Heart right ventricle (tissue), 16 donors: ENCODE measurements at regions not wholly inside any gene's neighbourhood (a gene's known extent, or its start where the extent isn't known, plus 50 kb on each side); places are given as distances from the start of the nearest gene placed in this dataset.

ENCODE experiments used
- ATAC-seq, 8 donors: fragments of 200-7000 bp; cut with Tn5 transposase; one replicate each; pipeline ENCODE4 v1.9.1; 2020; ENCODE audit warnings: mild to moderate bottlenecking in 8 of 8, moderate library complexity in 8 of 8, moderate number of reproducible peaks in 1 of 8
- DNase-seq, 2 donors: peaks; one replicate each; pipeline ENCODE4 v3.0.0-alpha.2; 2020
- H3K27ac ChIP-seq, 10 donors: fragments of 200-600 bp; sonication (generic) in 2 of 10; one replicate each; pipeline versions ENCODE4 v1.5.0 to v1.8.0; 2020 to 2022; ENCODE audit warnings: mild to moderate bottlenecking in 3 of 10
- H3K27me3 ChIP-seq, 7 donors: fragments of 200-600 bp; one replicate each; pipeline ENCODE4 v1.8.0; 2021 to 2022; ENCODE audit warnings: mild to moderate bottlenecking in 2 of 7
- H3K36me3 ChIP-seq, 9 donors: fragments of 200-600 bp; sonication (generic) in 1 of 9; one replicate each; pipeline versions ENCODE4 v1.5.0 to v1.8.0; 2020 to 2022; ENCODE audit warnings: mild to moderate bottlenecking in 2 of 9
- H3K4me1 ChIP-seq, 9 donors: fragments of 200-600 bp; sonication (generic) in 1 of 9; one replicate each; pipeline versions ENCODE4 v1.5.0 to v1.8.0; 2020 to 2022; ENCODE audit warnings: mild to moderate bottlenecking in 4 of 9
- H3K4me3 ChIP-seq, 10 donors: fragments of 200-600 bp; sonication (generic) in 2 of 10; one replicate each; pipeline versions ENCODE4 v1.5.0 to v1.8.0; 2020 to 2022; ENCODE audit warnings: mild to moderate bottlenecking in 7 of 10, moderate library complexity in 2 of 10
- H3K9me3 ChIP-seq, 11 donors: fragments of 200-600 bp in 10 of 11; sonication (generic) in 2 of 11; one replicate each; pipeline versions ENCODE4 v1.5.0 to v1.8.0; 2013 to 2022; ENCODE audit warnings: mild to moderate bottlenecking in 2 of 11, control low read depth in 1 of 11, moderate library complexity in 1 of 11
- CTCF ChIP-seq, 9 donors: fragments of 200-600 bp; sonication (generic) in 2 of 9; IDR thresholded peaks; one replicate each; pipeline versions ENCODE4 v1.5.0 to v1.8.0; 2021 to 2022; ENCODE audit warnings: antibody characterized with exemption in 9 of 9, mild to moderate bottlenecking in 5 of 9, moderate library complexity in 1 of 9
- WGBS, 2 donors: extraction: QIAGEN DNeasy Blood & Tissue Kit; methylation state at CpG; one replicate each; pipeline ENCODE4 v1.1.7; 2013; ENCODE audit warnings: inconsistent platforms in 1 of 2; 5-methylcytosine and 5-hydroxymethylcytosine counted together
- intact Hi-C, 10 donors: fragments of 100-400 bp; cut with DNase I; formaldehyde crosslinking; loops; one replicate each; pipeline versions ENCODE4 v1.11.1 to v1.14.2; 2022
- donor health status: Arrhythmogenic right ventricular cardiomyopathy.
- donor health status: ischemic (EF 13 %, LVEDD 7.1; RV severe dilation, severe dysfunction).
- donor health status: healthy with polysubstance abuse.
- donor health status: DM: no; HTN: yes; CAD: no.
- donor health status: DM: no; HTN: no; CAD: no.
- donor health status: ischemic (EF 25% LVEDD 6.9; RV normal size, moderate dysfunction).
- donor health status: ischemic (EF 25% LVEDD 5.7; RV mildly dilated, moderate dysfunction).
- donor health status: healthy.
- donor health status: DM: yes; HTN: yes; CAD: no.
- donor health status: Ischemic cardiomyopathy.
- donor health status: ischemic (EF 35%, LVEDD 5.7; RV mildly dilated, moderate dysfunction).
- donor health status: nonischemic (EF 11% LVEDD 7.7; RV severe dilation, severe dysfunction).
- donor health status: DM: yes; HTN: yes; CAD: no.
- donor health status: PGD.
- donor health status: ischemic (EF 29% LVEDD 5.4; RV normal size, mild dysfunction).
- donor health status: nonischemic (EF 23%, LVEDD 6.1; RV moderate dilation, normal function).

- peaks cover 0 to 23% (median 2%) of the 10 kb centered on the region in 11 donors for H3K9me3 ChIP-seq
- no peak overlapping the region for H3K4me3 ChIP-seq
- 55 to 61% methylated on average over 2 of the region's 2 CpGs for WGBS, 2 donors
- intact Hi-C loops: no loop called here
- TF ChIP-seq CTCF (IDR thresholded peaks at IDR 0.05): no peak
- DNase-seq: no peak
- no peaks in the 10 kb centered on the region for H3K4me1 ChIP-seq
- no peak for ATAC-seq
- H3K27me3 ChIP-seq: no peaks in the 10 kb centered on the region
- no peak overlapping the region for H3K27ac ChIP-seq
- no peaks in the 10 kb centered on the region for H3K36me3 ChIP-seq
These were observed 1953.4 kb upstream of the LRRTM1 start for GRCh38 chr2:82257796-82258555.

GRCh38 chr2:82256983-82257632 is 1952.6 kb upstream of the LRRTM1 start:
- no peak for TF ChIP-seq CTCF (IDR thresholded peaks at IDR 0.05)
- H3K27ac ChIP-seq: no peak overlapping the region

DNA sequence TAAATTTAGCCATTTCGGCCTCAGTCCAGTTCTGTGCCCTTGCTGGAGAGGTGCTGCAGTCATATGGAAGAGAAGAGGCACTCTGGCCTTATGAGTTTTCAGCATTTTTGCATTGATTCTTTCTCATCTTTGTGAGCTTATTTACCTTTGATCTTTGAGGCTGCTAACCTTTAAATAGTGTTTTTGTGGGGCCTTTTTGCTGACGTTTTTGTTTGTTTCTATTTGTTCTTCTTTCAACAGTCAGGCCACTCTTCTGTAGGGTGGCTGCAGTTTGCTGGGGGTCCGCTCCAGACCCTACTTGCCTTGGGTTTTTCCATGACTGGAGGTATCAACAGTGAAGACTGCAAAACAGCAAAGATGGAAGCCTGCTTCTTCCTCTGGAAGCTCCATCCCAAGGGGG is 1951.7 kb upstream of the LRRTM1 start:
- Histone ChIP-seq H3K4me3 (no peak overlapping the region), H3K4me1 (no peaks in the 10 kb centered on the region), H3K9me3 (peaks cover 0 to 39% (median 2%) of the 10 kb centered on the region in 11 donors), H3K36me3 (no peaks in the 10 kb centered on the region), H3K27ac (no peak overlapping the region), H3K27me3 (no peaks in the 10 kb centered on the region)
- no peak for ATAC-seq
- intact Hi-C loops: no loop called here
- TF ChIP-seq CTCF (IDR thresholded peaks at IDR 0.05): no peak
- 80 to 88% methylated on average over 3 of the region's 3 CpGs for WGBS, 2 donors
- DNase-seq: no peak

More at GRCh38 chr2:82256983-82257632, 1952.6 kb upstream of the LRRTM1 start:
- Histone ChIP-seq H3K36me3 (no peaks in the 10 kb centered on the region), H3K27me3 (no peaks in the 10 kb centered on the region), H3K4me1 (no peaks in the 10 kb centered on the region), H3K9me3 (peaks cover 0 to 31% (median 2%) of the 10 kb centered on the region in 11 donors), H3K4me3 (no peak overlapping the region)
- DNase-seq: no peak
- ATAC-seq: peak in 4 of 8 donors; percentile 49 to 86 (median 58)
- intact Hi-C loops: no loop called here
- WGBS, 2 donors: 84 to 91% methylated on average over 11 of the region's 11 CpGs

GRCh38 chr2:82254728-82255127 is 1950.2 kb upstream of the LRRTM1 start:
- no peak for TF ChIP-seq CTCF (IDR thresholded peaks at IDR 0.05)
- DNase-seq (no peak), ATAC-seq (no peak)
- Histone ChIP-seq H3K4me3 (no peak overlapping the region), H3K27me3 (no peaks in the 10 kb centered on the region), H3K27ac (no peak overlapping the region), H3K4me1 (no peaks in the 10 kb centered on the region), H3K9me3 (peaks cover 0 to 42% (median 2%) of the 10 kb centered on the region in 11 donors), H3K36me3 (no peaks in the 10 kb centered on the region)
- intact Hi-C loops: no loop called here
